Esophagus muscularis mucosa (tissue), 4 donors: ENCODE measurements at regions not wholly inside any gene's neighbourhood (a gene's known extent, or its start where the extent isn't known, plus 50 kb on each side); places are given as distances from the start of the nearest gene placed in this dataset.

Experiments used
- CTCF ChIP-seq, 3 experiments: fragments of 200-600 bp in 2 of 3; fragments of 450-650 bp in 1 of 3; sonication (generic) in 2 of 3; IDR thresholded peaks; one replicate each; pipeline ENCODE4 v1.5.1; 2017 to 2019; ENCODE audit warnings: antibody characterized with exemption in 3 of 3, mild to moderate bottlenecking in 2 of 3, moderate library complexity in 1 of 3
- EP300 ChIP-seq: sonication (generic); formaldehyde crosslinking; IDR thresholded peaks from one replicate; pipeline ENCODE4 v1.6.1; 2017; ENCODE audit warnings: antibody characterized with exemption
- POLR2A ChIP-seq: fragments of 450-650 bp; IDR thresholded peaks from one replicate; pipeline ENCODE4 v1.6.1; 2017; ENCODE audit warnings: antibody characterized with exemption, moderate library complexity, mild to moderate bottlenecking, low read depth

- TF ChIP-seq CTCF (IDR thresholded peaks at IDR 0.05) (no peak), EP300 (no peak), POLR2A (no peak)
These were observed 501.9 kb upstream of the CHAC2 start for GRCh38 chr2:53265544-53266299.
